GM12872 (cell line): ENCODE measurements at regions not wholly inside any gene's neighbourhood (a gene's known extent, or its start where the extent isn't known, plus 50 kb on each side); places are given as distances from the start of the nearest gene placed in this dataset.

Experiments used
- TF ChIP-seq, protein P1 (sequence below): IDR thresholded peaks from 3 replicates; pipeline ENCODE4 v1.5.1; 2011; ENCODE audit warnings: low read depth, mild to moderate bottlenecking, low read length, moderate library complexity; ENCODE audit not compliant: insufficient read depth

DNA sequence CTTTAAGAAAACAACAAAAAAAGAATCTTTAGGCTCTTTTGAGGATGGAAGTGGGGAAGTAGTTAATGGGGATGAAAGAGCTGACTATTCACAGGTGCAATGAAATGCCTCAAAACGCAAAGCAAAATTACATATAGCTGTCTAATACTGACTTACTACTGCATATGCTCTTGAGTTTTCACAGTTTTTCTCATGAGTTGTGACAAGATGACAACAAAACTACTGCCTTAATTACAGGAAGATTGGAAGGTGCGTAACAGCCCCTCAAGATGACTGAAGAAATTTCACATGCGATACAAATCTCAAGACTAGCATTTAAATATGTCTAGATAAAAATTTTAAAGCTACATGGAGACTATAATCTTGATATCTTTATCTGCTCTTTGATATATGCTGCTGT lies 547.8 kb upstream of the POU3F2 start:
- TF ChIP-seq, protein P1, sequence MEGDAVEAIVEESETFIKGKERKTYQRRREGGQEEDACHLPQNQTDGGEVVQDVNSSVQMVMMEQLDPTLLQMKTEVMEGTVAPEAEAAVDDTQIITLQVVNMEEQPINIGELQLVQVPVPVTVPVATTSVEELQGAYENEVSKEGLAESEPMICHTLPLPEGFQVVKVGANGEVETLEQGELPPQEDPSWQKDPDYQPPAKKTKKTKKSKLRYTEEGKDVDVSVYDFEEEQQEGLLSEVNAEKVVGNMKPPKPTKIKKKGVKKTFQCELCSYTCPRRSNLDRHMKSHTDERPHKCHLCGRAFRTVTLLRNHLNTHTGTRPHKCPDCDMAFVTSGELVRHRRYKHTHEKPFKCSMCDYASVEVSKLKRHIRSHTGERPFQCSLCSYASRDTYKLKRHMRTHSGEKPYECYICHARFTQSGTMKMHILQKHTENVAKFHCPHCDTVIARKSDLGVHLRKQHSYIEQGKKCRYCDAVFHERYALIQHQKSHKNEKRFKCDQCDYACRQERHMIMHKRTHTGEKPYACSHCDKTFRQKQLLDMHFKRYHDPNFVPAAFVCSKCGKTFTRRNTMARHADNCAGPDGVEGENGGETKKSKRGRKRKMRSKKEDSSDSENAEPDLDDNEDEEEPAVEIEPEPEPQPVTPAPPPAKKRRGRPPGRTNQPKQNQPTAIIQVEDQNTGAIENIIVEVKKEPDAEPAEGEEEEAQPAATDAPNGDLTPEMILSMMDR, result no peak

DNA sequence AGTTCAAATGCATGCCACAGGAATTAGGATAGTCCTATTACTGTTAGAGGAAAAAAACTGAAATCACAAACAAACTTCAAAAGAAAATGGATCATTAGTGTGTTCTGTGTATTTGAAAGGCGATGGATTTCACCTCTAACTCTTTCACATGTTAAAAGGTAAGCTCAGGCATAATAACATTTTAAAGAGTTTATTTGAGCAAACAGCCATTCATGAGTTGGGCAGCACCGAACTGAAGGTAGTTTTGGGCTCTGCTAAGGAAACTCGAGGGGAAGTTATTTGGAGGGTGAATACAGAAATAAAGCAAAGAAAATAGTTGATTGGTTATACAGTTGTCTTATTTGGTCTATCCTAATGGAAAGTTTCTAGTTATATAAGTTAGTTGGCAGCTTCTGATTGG lies 546.5 kb upstream of the POU3F2 start:
- TF ChIP-seq, protein P1, result no peak

DNA sequence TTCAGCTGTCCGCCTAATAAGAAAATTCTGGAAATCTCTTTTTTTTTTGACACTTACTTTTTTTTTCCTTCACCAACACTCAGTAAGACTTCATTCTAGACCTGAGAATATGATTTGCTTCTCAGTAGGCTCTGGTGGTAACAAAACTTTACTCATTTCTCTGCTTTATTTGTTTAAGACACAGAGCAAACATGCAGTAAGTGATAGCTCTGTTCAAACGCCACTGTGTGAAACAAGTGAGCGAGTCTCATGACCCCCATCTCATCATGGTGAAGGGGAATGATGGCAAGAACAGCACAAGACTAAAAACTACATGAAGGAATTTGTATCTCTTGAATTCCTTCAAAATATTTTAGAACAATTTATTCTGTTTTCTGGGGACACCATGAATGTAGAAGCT lies 541.6 kb upstream of the POU3F2 start:
- TF ChIP-seq, protein P1, result no peak

DNA sequence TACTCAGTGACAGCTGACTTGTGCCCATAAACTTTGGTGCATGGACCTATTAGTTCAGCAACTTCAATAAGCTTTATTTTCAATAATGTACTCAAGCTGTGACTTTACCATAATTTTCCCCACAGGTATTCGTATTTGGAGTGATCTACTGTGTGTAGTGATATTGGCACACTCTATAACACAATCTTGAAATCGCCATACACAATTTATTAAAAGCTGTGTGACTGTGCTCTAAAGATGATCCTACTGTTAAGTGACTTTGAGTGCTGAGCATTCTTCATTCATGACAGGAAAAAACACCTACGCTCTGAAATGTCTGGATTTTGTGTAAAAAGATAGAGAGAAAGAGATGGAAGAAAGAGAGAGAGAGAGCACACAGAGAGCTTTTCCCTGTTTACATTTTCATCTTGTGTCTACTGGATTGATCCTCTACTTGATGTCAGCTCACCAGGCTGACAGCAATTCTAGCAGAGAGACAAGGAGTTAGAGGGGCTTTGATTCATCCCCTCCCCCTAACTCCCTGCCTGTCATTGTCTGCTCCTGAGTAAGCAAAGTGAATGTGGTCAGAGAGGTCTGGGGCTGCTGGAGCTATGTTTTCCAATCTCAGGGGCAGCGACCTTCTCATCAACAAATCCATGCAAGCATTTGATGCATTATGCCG lies 538.7 kb upstream of the POU3F2 start:
- TF ChIP-seq, protein P1, result no peak

DNA sequence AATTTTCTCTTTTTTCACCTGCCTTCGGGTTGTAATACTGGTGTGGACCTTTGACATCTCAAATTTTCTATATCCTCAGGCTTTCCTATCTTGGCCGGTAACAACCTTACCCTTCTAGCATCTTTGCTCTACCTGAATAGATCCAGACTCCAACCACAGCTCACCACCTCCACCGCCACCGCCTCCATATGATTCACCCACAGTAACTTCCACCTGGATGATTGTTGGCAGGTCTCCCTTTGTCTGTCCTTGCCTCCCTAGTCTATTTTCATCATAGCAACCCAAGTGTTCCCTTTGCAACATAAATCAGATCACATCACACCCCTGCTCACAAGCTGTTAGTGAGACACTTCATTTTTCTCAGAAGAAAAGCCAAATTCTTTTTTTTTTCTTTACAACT lies 525.8 kb upstream of the POU3F2 start:
- TF ChIP-seq, protein P1, result no peak

DNA sequence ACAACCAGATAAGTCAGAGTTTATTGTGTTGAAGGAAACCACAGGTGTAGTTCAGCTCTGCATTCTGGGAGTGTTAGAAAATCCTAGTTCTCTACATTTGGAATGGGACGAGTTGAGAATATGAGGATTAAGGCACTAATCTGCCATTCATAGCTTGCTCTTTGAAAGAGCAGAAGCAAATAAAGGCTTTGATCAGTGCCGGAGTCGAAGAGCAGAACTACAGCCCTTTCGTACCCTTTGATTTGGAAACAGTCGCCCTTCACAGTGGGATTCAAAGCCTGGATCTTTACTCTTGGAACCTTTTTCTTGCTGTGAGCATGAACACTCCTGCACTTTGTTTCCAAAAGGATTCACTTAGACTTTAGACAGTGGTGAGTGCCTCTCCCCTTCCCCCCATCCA lies 523.9 kb upstream of the POU3F2 start:
- TF ChIP-seq, protein P1, result no peak

DNA sequence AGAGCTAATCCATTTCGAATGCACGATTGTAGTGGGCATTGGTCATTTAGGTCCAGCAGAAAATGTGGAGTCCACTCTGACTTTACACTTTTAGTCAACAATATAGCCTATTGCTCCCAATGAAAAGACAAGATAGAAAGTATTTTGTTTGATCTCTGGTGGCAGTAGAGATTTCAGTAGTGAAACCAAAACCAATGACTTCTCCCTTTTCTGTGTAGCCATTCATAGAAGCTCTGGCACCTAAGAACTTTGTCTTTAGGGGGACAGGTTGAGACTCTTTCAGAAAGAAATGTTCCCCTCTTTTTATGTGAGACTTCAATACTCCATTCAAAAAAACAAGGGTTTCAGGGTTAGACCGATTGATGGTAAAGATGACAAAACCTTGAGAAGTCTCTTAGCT lies 510.8 kb upstream of the POU3F2 start:
- TF ChIP-seq, protein P1, result no peak
